Parathyroid adenoma (tissue), 2 donors: ENCODE measurements at regions not wholly inside any gene's neighbourhood (a gene's known extent, or its start where the extent isn't known, plus 50 kb on each side); places are given as distances from the start of the nearest gene placed in this dataset.
A peak's percentile ranks its signal among the peaks of the same experiment; 100 is the strongest.

ENCODE experiments used
- H2AFZ ChIP-seq: fragments of 300-600 bp; sonication (generic); one replicate; pipeline ENCODE4 v1.7.0; 2017; ENCODE audit warnings: antibody characterized with exemption, mild to moderate bottlenecking
- H3K27ac ChIP-seq: fragments of 300-600 bp; sonication (generic); one replicate; pipeline ENCODE4 v1.7.0; 2017
- H3K27me3 ChIP-seq: fragments of 300-600 bp; sonication (generic); one replicate; pipeline ENCODE4 v1.7.0; 2017; ENCODE audit warnings: low read length; ENCODE audit not compliant: control insufficient read depth, insufficient read depth
- H3K36me3 ChIP-seq: fragments of 300-600 bp; sonication (generic); one replicate; pipeline ENCODE4 v1.7.0; 2017; ENCODE audit warnings: low read length; ENCODE audit not compliant: control insufficient read depth, insufficient read depth
- H3K4me1 ChIP-seq: fragments of 300-600 bp; sonication (generic); one replicate; pipeline ENCODE4 v1.7.0; 2017; ENCODE audit warnings: control low read depth
- H3K4me2 ChIP-seq: fragments of 300-600 bp; sonication (generic); one replicate; pipeline ENCODE4 v1.7.0; 2017; ENCODE audit warnings: low read length
- H3K4me3 ChIP-seq: fragments of 300-600 bp; sonication (generic); one replicate; pipeline ENCODE4 v1.7.0; 2017; ENCODE audit warnings: low read depth, low read length
- H3K79me2 ChIP-seq: fragments of 300-600 bp; sonication (generic); one replicate; pipeline ENCODE4 v1.7.0; 2017; ENCODE audit warnings: control low read depth
- H3K9ac ChIP-seq: fragments of 300-600 bp; sonication (generic); one replicate; pipeline ENCODE4 v1.7.0; 2017; ENCODE audit warnings: mild to moderate bottlenecking
- H3K9me3 ChIP-seq: fragments of 300-600 bp; sonication (generic); one replicate; pipeline ENCODE4 v1.7.0; 2017; ENCODE audit warnings: low read length; ENCODE audit not compliant: control insufficient read depth
- CTCF ChIP-seq: fragments of 300-600 bp; sonication (generic); IDR thresholded peaks from one replicate; pipeline ENCODE4 v1.7.0; 2017; ENCODE audit warnings: antibody characterized with exemption, mild to moderate bottlenecking
- donor health status: primary hyperparathyroidism.

- Histone ChIP-seq H2AFZ (peak overlapping the region; percentile 44), H3K36me3 (no peaks in the 10 kb centered on the region), H3K79me2 (no peaks in the 10 kb centered on the region), H3K27me3 (no peaks in the 10 kb centered on the region), H3K9me3 (no peaks in the 10 kb centered on the region), H3K9ac (no peak overlapping the region), H3K4me1 (peaks cover 3% of the 10 kb centered on the region), H3K4me3 (no peak overlapping the region), H3K27ac (no peak overlapping the region), H3K4me2 (no peak overlapping the region)
- no peak for TF ChIP-seq CTCF
These were observed 71.1 kb upstream of the CCDC60 start for GRCh38 chr12:119263466-119263865.

GRCh38 chr12:119266963-119267362 lies 67.6 kb upstream of the CCDC60 start:
- H3K9me3 ChIP-seq = no peaks in the 10 kb centered on the region
- H3K27ac ChIP-seq = no peak overlapping the region
- H2AFZ ChIP-seq = no peak overlapping the region
- no peak for TF ChIP-seq CTCF
- H3K9ac ChIP-seq = no peak overlapping the region
- no peaks in the 10 kb centered on the region for H3K79me2 ChIP-seq
- H3K27me3 ChIP-seq = no peaks in the 10 kb centered on the region
- H3K4me1 ChIP-seq = peaks cover 3% of the 10 kb centered on the region
- H3K4me2 ChIP-seq = no peak overlapping the region
- H3K36me3 ChIP-seq = no peaks in the 10 kb centered on the region
- no peak overlapping the region for H3K4me3 ChIP-seq

- Histone ChIP-seq H3K4me3 (no peak overlapping the region), H2AFZ (no peak overlapping the region), H3K4me1 (no peaks in the 10 kb centered on the region), H3K36me3 (no peaks in the 10 kb centered on the region), H3K27ac (no peak overlapping the region), H3K9ac (no peak overlapping the region), H3K4me2 (no peak overlapping the region), H3K79me2 (no peaks in the 10 kb centered on the region), H3K9me3 (no peaks in the 10 kb centered on the region), H3K27me3 (no peaks in the 10 kb centered on the region)
- TF ChIP-seq CTCF = no peak
These were observed 59.9 kb upstream of the CCDC60 start for GRCh38 chr12:119274636-119275065.

- TF ChIP-seq CTCF = no peak
- no peak overlapping the region for H3K27ac ChIP-seq
- no peaks in the 10 kb centered on the region for H3K79me2 ChIP-seq
- H3K4me3 ChIP-seq = no peak overlapping the region
- no peaks in the 10 kb centered on the region for H3K36me3 ChIP-seq
- H3K9me3 ChIP-seq = no peaks in the 10 kb centered on the region
- no peaks in the 10 kb centered on the region for H3K27me3 ChIP-seq
- H3K9ac ChIP-seq = no peak overlapping the region
- no peak overlapping the region for H2AFZ ChIP-seq
- H3K4me1 ChIP-seq = no peaks in the 10 kb centered on the region
- no peak overlapping the region for H3K4me2 ChIP-seq
These were observed 51.2 kb upstream of the CCDC60 start for GRCh38 chr12:119283310-119283709.
